Fibroblast of pulmonary artery (primary cell): ENCODE measurements at regions not wholly inside any gene's neighbourhood (a gene's known extent, or its start where the extent isn't known, plus 50 kb on each side); places are given as distances from the start of the nearest gene placed in this dataset.

ENCODE experiments used
- DNase-seq: peaks from one replicate; pipeline ENCODE4 v3.0.0-alpha.2; 2010; ENCODE audit warnings: low read depth
- H3K4me3 ChIP-seq: replicated peaks from 2 replicates; pipeline ENCODE4 v1.5.1; 2011; ENCODE audit warnings: low read depth, mild to moderate bottlenecking, control low read depth, low read length, moderate library complexity
- CTCF ChIP-seq: IDR thresholded peaks from 2 replicates; pipeline ENCODE4 v1.5.1; 2011; ENCODE audit warnings: mild to moderate bottlenecking, control low read depth, low read length, inconsistent platforms; ENCODE audit errors: missing control alignments

- TF ChIP-seq CTCF, result no peak
- H3K4me3 ChIP-seq, result no peak overlapping the region
- no peak for DNase-seq
Observed at GRCh38 chr3:68631850-68632545, 300.3 kb downstream of the TAFA4 start.

- TF ChIP-seq CTCF, result no peak
- no peak overlapping the region for H3K4me3 ChIP-seq
- DNase-seq, result no peak
Observed at GRCh38 chr3:68620211-68620610, 312.1 kb downstream of the TAFA4 start.

DNA sequence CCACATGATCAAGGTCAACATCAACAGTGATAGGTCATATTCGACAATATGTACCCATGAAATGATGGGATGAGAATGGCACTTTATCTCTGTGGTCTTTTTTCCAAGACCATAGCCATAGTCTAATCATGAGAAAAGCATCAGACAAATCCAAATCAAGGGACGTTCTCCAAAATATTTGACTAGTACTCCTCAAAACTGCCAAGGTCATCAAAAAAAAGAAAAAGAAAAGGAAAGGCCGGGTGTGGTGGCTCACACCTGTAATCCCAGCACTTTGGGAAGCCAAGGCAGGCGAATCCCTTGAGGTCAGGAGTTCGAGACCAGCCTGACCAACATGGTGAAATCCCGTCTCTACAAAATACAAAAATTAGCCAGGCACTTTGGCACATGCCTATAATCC is 318.3 kb downstream of the TAFA4 start:
- no peak for TF ChIP-seq CTCF
- no peak for DNase-seq
- H3K4me3 ChIP-seq, result no peak overlapping the region

DNA sequence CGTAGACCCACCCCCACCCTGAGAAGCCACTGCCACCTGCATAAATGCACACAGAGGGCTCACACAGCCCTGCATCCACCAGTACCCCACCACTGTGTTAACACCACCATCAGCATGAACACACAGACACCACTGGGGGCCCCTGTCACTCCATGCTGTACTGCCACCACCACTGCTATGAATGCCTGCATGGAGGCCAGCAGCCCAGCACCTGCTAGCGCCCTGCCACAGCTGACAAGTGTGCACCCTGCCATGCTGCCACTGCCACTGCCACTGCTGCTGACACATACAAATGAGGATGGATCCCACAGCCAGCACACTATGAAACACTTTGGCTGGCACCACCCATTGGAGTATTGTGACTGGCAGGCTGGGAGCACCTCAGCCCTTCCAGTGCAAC is 361.0 kb downstream of the TAFA4 start:
- TF ChIP-seq CTCF, result no peak
- no peak overlapping the region for H3K4me3 ChIP-seq
- DNase-seq, result no peak

- no peak overlapping the region for H3K4me3 ChIP-seq
- no peak for TF ChIP-seq CTCF
- DNase-seq, result no peak
Observed at GRCh38 chr3:68560728-68561127, 371.6 kb downstream of the TAFA4 start.

- no peak overlapping the region for H3K4me3 ChIP-seq
- no peak for DNase-seq
- TF ChIP-seq CTCF, result no peak
Observed at GRCh38 chr3:68535782-68536181, 396.6 kb downstream of the TAFA4 start.

GRCh38 chr3:68523330-68523729 is 409.0 kb downstream of the TAFA4 start:
- no peak for DNase-seq
- TF ChIP-seq CTCF, result no peak
- H3K4me3 ChIP-seq, result no peak overlapping the region
